HepG2 (cell line): ENCODE measurements at regions not wholly inside any gene's neighbourhood (a gene's known extent, or its start where the extent isn't known, plus 50 kb on each side); places are given as distances from the start of the nearest gene placed in this dataset.
"Not testable (repeated sequence)": the region's sequence is repeated elsewhere in the genome, so short reads cannot be mapped to it uniquely, and the experiment has no call there.

Experiments used
- ATAC-seq: fragments of 200-7000 bp; cut with Tn5 transposase; 3 replicates; pipeline ENCODE4 v1.9.1; 2020; ENCODE audit warnings: mild to moderate bottlenecking, moderate library complexity
- BruUV-seq: library from RNA; stranded (reverse); fragments of 400-500 nt; replicated peaks from 2 replicates; lab custom pipeline; 2021; lab: Mats Ljungman, UMichigan
- CTCF ChIA-PET: fragments of 300-600 bp; formaldehyde crosslinking; extraction: SDS; loops from one replicate; lab custom pipeline; 2021; ENCODE audit warnings: low total read pairs, inconsistent platforms, low intra/inter-chr PET ratio; lab: Yijun Ruan, JAX
- POLR2A ChIA-PET: fragments of 350-600 bp; sonication (Branson Sonifier 250); formaldehyde crosslinking; loops from one replicate; lab custom pipeline; 2020; ENCODE audit warnings: antibody characterized with exemption, inconsistent platforms; lab: Yijun Ruan, JAX
- DNase-seq: peaks from one replicate; pipeline ENCODE4 v3.0.0-alpha.2; 2015; ENCODE audit warnings: low spot score
- FAIRE-seq: peaks from 3 replicates; lab custom pipeline; 2011; peaks lifted over from hg19 to GRCh38; lab: Jason Lieb, UNC
- H2AFZ ChIP-seq: one replicate; pipeline ENCODE4 v1.6.1; 2011; ENCODE audit warnings: low read length, inconsistent platforms
- H3K27ac ChIP-seq: fragments of 300-600 bp; 3 replicates; pipeline ENCODE4 v1.8.0; 2011; ENCODE audit warnings: mixed run types, mild to moderate bottlenecking, mixed read lengths, low read length, inconsistent platforms; ENCODE audit not compliant: insufficient read depth; ENCODE audit errors: extremely low read length
- H3K27me3 ChIP-seq, 2 experiments: fragments of 200-600 bp in 1 of 2; 2 replicates in 1 of 2; 3 replicates in 1 of 2; pipeline versions ENCODE4 v1.6.0 to v1.8.0; 2011; ENCODE audit warnings: low read length in 2 of 2, mild to moderate bottlenecking in 2 of 2, moderate library complexity in 2 of 2, inconsistent platforms in 1 of 2; ENCODE audit not compliant: insufficient read depth in 2 of 2, control insufficient read depth in 1 of 2
- H3K36me3 ChIP-seq, 2 experiments: fragments of 200-600 bp in 1 of 2; replicated peaks in 1 of 2; 2 replicates in 1 of 2; 3 replicates in 1 of 2; pipeline versions ENCODE4 v1.5.1 to v1.8.0; 2011; ENCODE audit warnings: low read length in 2 of 2, inconsistent platforms in 1 of 2; ENCODE audit not compliant: insufficient read depth in 2 of 2, control insufficient read depth in 1 of 2
- H3K4me1 ChIP-seq: 2 replicates; pipeline ENCODE4 v1.5.1; 2012; ENCODE audit warnings: low read length, inconsistent platforms; ENCODE audit not compliant: insufficient read depth
- H3K4me2 ChIP-seq: 2 replicates; pipeline ENCODE4 v1.6.0; 2011; ENCODE audit warnings: low read depth, low read length, inconsistent platforms
- H3K4me3 ChIP-seq, 3 experiments: fragments of 200-600 bp in 1 of 3; sonication (generic), shearing (Covaris generic) in 1 of 3; replicated peaks in 1 of 3; 2 replicates each; pipeline ENCODE4 v1.5.1; 2011 to 2016; ENCODE audit warnings: low read length in 3 of 3, inconsistent platforms in 2 of 3, low read depth in 2 of 3, mild to moderate bottlenecking in 2 of 3, control low read depth in 1 of 3, mixed read lengths in 1 of 3; ENCODE audit not compliant: insufficient read depth in 1 of 3
- H3K79me2 ChIP-seq: one replicate; pipeline ENCODE4 v1.6.1; 2011; ENCODE audit warnings: low read length, inconsistent platforms; ENCODE audit not compliant: insufficient read depth
- H3K9ac ChIP-seq: 2 replicates; pipeline ENCODE4 v1.6.0; 2011; ENCODE audit warnings: mild to moderate bottlenecking, low read depth, low read length, inconsistent platforms; ENCODE audit not compliant: insufficient read depth
- H3K9me3 ChIP-seq: 2 replicates; pipeline ENCODE4 v1.5.1; 2012; ENCODE audit warnings: mild to moderate bottlenecking, low read length
- H4K20me1 ChIP-seq: 2 replicates; pipeline ENCODE4 v1.6.0; 2011; ENCODE audit warnings: inconsistent platforms, mild to moderate bottlenecking, low read length, moderate library complexity; ENCODE audit not compliant: insufficient read depth
- WGBS: methylation state at CpG from one replicate; pipeline ENCODE4 v1.1.6; 2017; ENCODE audit warnings: low lambda C conversion rate; 5-methylcytosine and 5-hydroxymethylcytosine counted together
- in situ Hi-C: cut with HindIII; loops from 2 replicates; pipeline ENCODE4 v1.10.0; 2017; ENCODE audit warnings: low pct_unique_long_range_greater_than_20kb; ENCODE audit not compliant: extremely low pct_ligation_motif_present
- intact Hi-C: fragments of 100-400 bp; cut with micrococcal nuclease; formaldehyde crosslinking; loops from one replicate; pipeline ENCODE4 v1.10.0; 2022; ENCODE audit not compliant: unreplicated experiment

- H3K9ac ChIP-seq, FAIRE-seq, intact Hi-C loops, H3K36me3 ChIP-seq, H3K4me1 ChIP-seq, H3K4me3 ChIP-seq, POLR2A ChIA-PET, ATAC-seq, H3K9me3 ChIP-seq, H2AFZ ChIP-seq, H3K27me3 ChIP-seq, CTCF ChIA-PET, H4K20me1 ChIP-seq, H3K27ac ChIP-seq, H3K4me2 ChIP-seq, H3K79me2 ChIP-seq, in situ Hi-C loops, BruUV-seq, DNase-seq: not testable (repeated sequence)
- WGBS = 27% methylated on average over 2 of the region's 2 CpGs
These were observed 59.3 kb upstream of the HNRNPA1L2 start for GRCh38 chr13:52582962-52583361.
